ENCODE measurements at regions not wholly inside any gene's neighbourhood (a gene's known extent, or its start where the extent isn't known, plus 50 kb on each side); places are given as distances from the start of the nearest gene placed in this dataset.
"Not testable (repeated sequence)": the region's sequence is repeated elsewhere in the genome, so short reads cannot be mapped to it uniquely, and the experiment has no call there.

GRCh38 chr21:28309596-28309995 lies 683.1 kb downstream of the LTN1 start:
- Histone ChIP-seq H3K9me3 (ENCODE audit: control insufficient read depth, low read length) (peaks cover 2% of the 10 kb centered on the region), H3K36me3 (ENCODE audit: control insufficient read depth in 1 of 2, insufficient read depth in 2 of 2, low read length in 1 of 2) (no peaks in the 10 kb centered on the region), H3K27me3 (ENCODE audit: control insufficient read depth in 1 of 2, insufficient read depth in 2 of 2, low read length in 1 of 2) (no peaks in the 10 kb centered on the region), H3K4me3 (ENCODE audit: low read length in 2 of 2) (no peak overlapping the region), H3K4me1 (ENCODE audit: control insufficient read depth in 1 of 2, insufficient read depth in 2 of 2, low read length in 2 of 2) (peaks cover 0 to 3% of the 10 kb centered on the region in 2 donors), H3K27ac (ENCODE audit: low read depth in 1 of 2, low read length in 2 of 2) (no peak overlapping the region)
- intact Hi-C loops (cut with DNase I), result no loop called here
- 77 to 96% methylated on average over 2 of the region's 2 CpGs for WGBS, 2 donors
- DNase-seq (no peak), ATAC-seq (ENCODE audit: low FRiP score) (no peak)

- intact Hi-C loops (cut with DNase I), result no loop called here
- DNase-seq, result no peak
Measured at GRCh38 chr21:28308516-28308915, 684.2 kb downstream of the LTN1 start.

GRCh38 chr21:28299946-28300345 lies 692.7 kb downstream of the LTN1 start:
- H3K4me1 ChIP-seq (ENCODE audit: control insufficient read depth in 1 of 2, insufficient read depth in 2 of 2, low read length in 2 of 2), result no peaks in the 10 kb centered on the region
- no peaks in the 10 kb centered on the region for H3K9me3 ChIP-seq (ENCODE audit: control insufficient read depth, low read length)
- no peak for ATAC-seq (ENCODE audit: low FRiP score)
- no peaks in the 10 kb centered on the region for H3K36me3 ChIP-seq (ENCODE audit: control insufficient read depth in 1 of 2, insufficient read depth in 2 of 2, low read length in 1 of 2)
- H3K27ac ChIP-seq (ENCODE audit: low read depth in 1 of 2, low read length in 2 of 2), result no peak overlapping the region
- intact Hi-C loops (cut with DNase I), result no loop called here
- H3K4me3 ChIP-seq (ENCODE audit: low read length in 2 of 2), result no peak overlapping the region
- H3K27me3 ChIP-seq (ENCODE audit: control insufficient read depth in 1 of 2, insufficient read depth in 2 of 2, low read length in 1 of 2), result no peaks in the 10 kb centered on the region
- DNase-seq, result no peak

More at GRCh38 chr21:28308516-28308915, 684.2 kb downstream of the LTN1 start:
- Histone ChIP-seq H3K36me3 (ENCODE audit: control insufficient read depth in 1 of 2, insufficient read depth in 2 of 2, low read length in 1 of 2) (no peaks in the 10 kb centered on the region), H3K9me3 (ENCODE audit: control insufficient read depth, low read length) (peaks cover 2% of the 10 kb centered on the region), H3K4me1 (ENCODE audit: control insufficient read depth in 1 of 2, insufficient read depth in 2 of 2, low read length in 2 of 2) (peaks cover 0 to 3% of the 10 kb centered on the region in 2 donors), H3K4me3 (ENCODE audit: low read length in 2 of 2) (no peak overlapping the region), H3K27me3 (ENCODE audit: control insufficient read depth in 1 of 2, insufficient read depth in 2 of 2, low read length in 1 of 2) (no peaks in the 10 kb centered on the region), H3K27ac (ENCODE audit: low read depth in 1 of 2, low read length in 2 of 2) (no peak overlapping the region)
- WGBS, 2 donors, result 97 to 99% methylated on average over 1 of the region's 1 CpG
- ATAC-seq (ENCODE audit: low FRiP score), result no peak

- DNase-seq, result no peak
- Histone ChIP-seq H3K27ac (ENCODE audit: low read depth in 1 of 2, low read length in 2 of 2) (no peak overlapping the region), H3K4me1 (ENCODE audit: control insufficient read depth in 1 of 2, insufficient read depth in 2 of 2, low read length in 2 of 2) (peaks cover 0 to 2% of the 10 kb centered on the region in 2 donors), H3K36me3 (ENCODE audit: control insufficient read depth in 1 of 2, insufficient read depth in 2 of 2, low read length in 1 of 2) (no peaks in the 10 kb centered on the region), H3K27me3 (ENCODE audit: control insufficient read depth in 1 of 2, insufficient read depth in 2 of 2, low read length in 1 of 2) (no peaks in the 10 kb centered on the region), H3K4me3 (ENCODE audit: low read length in 2 of 2) (no peak overlapping the region), H3K9me3 (ENCODE audit: control insufficient read depth, low read length) (no peaks in the 10 kb centered on the region)
- intact Hi-C loops (cut with DNase I), result no loop called here
- peak; percentile 54 for ATAC-seq (ENCODE audit: low FRiP score)
Measured at GRCh38 chr21:28298251-28298672, 694.4 kb downstream of the LTN1 start.

GRCh38 chr21:28294051-28294450 lies 698.6 kb downstream of the LTN1 start:
- H3K36me3 ChIP-seq (ENCODE audit: control insufficient read depth in 1 of 2, insufficient read depth in 2 of 2, low read length in 1 of 2), result no peaks in the 10 kb centered on the region
- DNase-seq (no peak), ATAC-seq (ENCODE audit: low FRiP score) (no peak)
- H3K27ac ChIP-seq (ENCODE audit: low read depth in 1 of 2, low read length in 2 of 2), result no peak overlapping the region
- peaks cover 1% of the 10 kb centered on the region for H3K9me3 ChIP-seq (ENCODE audit: control insufficient read depth, low read length)
- no peak overlapping the region for H3K4me3 ChIP-seq (ENCODE audit: low read length in 2 of 2)
- peaks cover 0 to 2% of the 10 kb centered on the region in 2 donors for H3K4me1 ChIP-seq (ENCODE audit: control insufficient read depth in 1 of 2, insufficient read depth in 2 of 2, low read length in 2 of 2)
- no peaks in the 10 kb centered on the region for H3K27me3 ChIP-seq (ENCODE audit: control insufficient read depth in 1 of 2, insufficient read depth in 2 of 2, low read length in 1 of 2)
- intact Hi-C loops (cut with DNase I), result no loop called here
- 50 to 73% methylated on average over 1 of the region's 1 CpG for whole genome bisulfite sequencing, 2 donors

- Histone ChIP-seq H3K27ac (ENCODE audit: low read depth in 1 of 2, low read length in 2 of 2) (no peak overlapping the region), H3K9me3 (ENCODE audit: control insufficient read depth, low read length) (no peaks in the 10 kb centered on the region), H3K36me3 (ENCODE audit: control insufficient read depth in 1 of 2, insufficient read depth in 2 of 2, low read length in 1 of 2) (no peaks in the 10 kb centered on the region), H3K27me3 (ENCODE audit: control insufficient read depth in 1 of 2, insufficient read depth in 2 of 2, low read length in 1 of 2) (no peaks in the 10 kb centered on the region), H3K4me3 (ENCODE audit: low read length in 2 of 2) (no peak overlapping the region), H3K4me1 (ENCODE audit: control insufficient read depth in 1 of 2, insufficient read depth in 2 of 2, low read length in 2 of 2) (peaks cover 2 to 3% of the 10 kb centered on the region in 2 donors)
- ATAC-seq (ENCODE audit: low FRiP score) (peak; percentile 65), DNase-seq (no peak)
- WGBS, 2 donors, result 2 to 5% methylated on average over 4 of the region's 4 CpGs
- intact Hi-C loops (cut with DNase I), result loop anchor here in 1 of 2 donors (10.0 kb wide), 1 partner anchor 129 kb away; no protein-coding TSS in a partner anchor
Measured at GRCh38 chr21:28283641-28284490, 708.8 kb downstream of the LTN1 start.

GRCh38 chr21:28282833-28283232 lies 709.8 kb downstream of the LTN1 start:
- ATAC-seq (ENCODE audit: low FRiP score) (no peak), DNase-seq (no peak)
- Histone ChIP-seq H3K27me3 (ENCODE audit: control insufficient read depth in 1 of 2, insufficient read depth in 2 of 2, low read length in 1 of 2) (no peaks in the 10 kb centered on the region), H3K27ac (ENCODE audit: low read depth in 1 of 2, low read length in 2 of 2) (no peak overlapping the region), H3K4me3 (ENCODE audit: low read length in 2 of 2) (no peak overlapping the region), H3K9me3 (ENCODE audit: control insufficient read depth, low read length) (no peaks in the 10 kb centered on the region), H3K4me1 (ENCODE audit: control insufficient read depth in 1 of 2, insufficient read depth in 2 of 2, low read length in 2 of 2) (peaks cover 2 to 3% of the 10 kb centered on the region in 2 donors), H3K36me3 (ENCODE audit: control insufficient read depth in 1 of 2, insufficient read depth in 2 of 2, low read length in 1 of 2) (no peaks in the 10 kb centered on the region)
- intact Hi-C loops (cut with DNase I), result loop anchor here in 1 of 2 donors (10.0 kb wide), 1 partner anchor 128 kb away; no protein-coding TSS in a partner anchor
- WGBS, 2 donors, result 2 to 8% methylated on average over 5 of the region's 5 CpGs

GRCh38 chr21:28281357-28281756 lies 711.3 kb downstream of the LTN1 start:
- H3K36me3 ChIP-seq (ENCODE audit: control insufficient read depth in 1 of 2, insufficient read depth in 2 of 2, low read length in 1 of 2); DNase-seq; H3K4me1 ChIP-seq (ENCODE audit: control insufficient read depth in 1 of 2, insufficient read depth in 2 of 2, low read length in 2 of 2); H3K27me3 ChIP-seq (ENCODE audit: control insufficient read depth in 1 of 2, insufficient read depth in 2 of 2, low read length in 1 of 2); H3K4me3 ChIP-seq (ENCODE audit: low read length in 2 of 2); ATAC-seq (ENCODE audit: low FRiP score); H3K9me3 ChIP-seq (ENCODE audit: control insufficient read depth, low read length); H3K27ac ChIP-seq (ENCODE audit: low read depth in 1 of 2, low read length in 2 of 2): not testable (repeated sequence)
- WGBS, 2 donors, result 85 to 86% methylated on average over 3 of the region's 3 CpGs
- intact Hi-C loops (cut with DNase I), result loop anchor here in 1 of 2 donors (10.0 kb wide), 1 partner anchor 127 kb away; no protein-coding TSS in a partner anchor

- H3K27ac ChIP-seq (ENCODE audit: low read depth in 1 of 2, low read length in 2 of 2), result no peak overlapping the region
- no peaks in the 10 kb centered on the region for H3K9me3 ChIP-seq (ENCODE audit: control insufficient read depth, low read length)
- no peak for ATAC-seq (ENCODE audit: low FRiP score)
- H3K4me1 ChIP-seq (ENCODE audit: control insufficient read depth in 1 of 2, insufficient read depth in 2 of 2, low read length in 2 of 2), result peaks cover 2 to 3% of the 10 kb centered on the region in 2 donors
- no peak for DNase-seq
- no peaks in the 10 kb centered on the region for H3K27me3 ChIP-seq (ENCODE audit: control insufficient read depth in 1 of 2, insufficient read depth in 2 of 2, low read length in 1 of 2)
- H3K36me3 ChIP-seq (ENCODE audit: control insufficient read depth in 1 of 2, insufficient read depth in 2 of 2, low read length in 1 of 2), result no peaks in the 10 kb centered on the region
- intact Hi-C loops (cut with DNase I), result loop anchor here in 1 of 2 donors (10.0 kb wide), 1 partner anchor 126 kb away; no protein-coding TSS in a partner anchor
- H3K4me3 ChIP-seq (ENCODE audit: low read length in 2 of 2), result no peak overlapping the region
Measured at GRCh38 chr21:28280611-28281010, 712.1 kb downstream of the LTN1 start.
